Neural cell (in vitro differentiated cells): ENCODE measurements at regions not wholly inside any gene's neighbourhood (a gene's known extent, or its start where the extent isn't known, plus 50 kb on each side); places are given as distances from the start of the nearest gene placed in this dataset.

Source experiments
- H2AFZ ChIP-seq: fragments of 200-600, 300-800 bp; sonication (generic), shearing (Covaris generic); 2 replicates; pipeline ENCODE4 v1.6.0; 2014; ENCODE audit warnings: low read depth, mild to moderate bottlenecking, antibody characterized with exemption, low read length, moderate library complexity
- H3F3A ChIP-seq: fragments of 200-600 bp; shearing (Covaris generic); 2 replicates; pipeline ENCODE4 v1.6.1; 2016; ENCODE audit warnings: mild to moderate bottlenecking, moderate library complexity, mixed read lengths, antibody characterized with exemption, low read length; ENCODE audit not compliant: insufficient read depth, poor library complexity, severe bottlenecking
- H3K27ac ChIP-seq: fragments of 200-600, 300-800 bp; sonication (generic), shearing (Covaris generic); 2 replicates; pipeline ENCODE4 v1.5.1; 2014; ENCODE audit warnings: mild to moderate bottlenecking, low read length, moderate library complexity
- H3K27me3 ChIP-seq: fragments of 300-800, 200-600 bp; sonication (generic), shearing (Covaris generic); 2 replicates; pipeline ENCODE4 v1.6.0; 2014; ENCODE audit warnings: mild to moderate bottlenecking, low read depth, low read length, moderate library complexity; ENCODE audit not compliant: insufficient read depth
- H3K36me3 ChIP-seq: fragments of 300-800, 200-600 bp; sonication (generic), shearing (Covaris generic); 2 replicates; pipeline ENCODE4 v1.5.1; 2014; ENCODE audit warnings: mild to moderate bottlenecking, antibody characterized with exemption, low read length, moderate library complexity; ENCODE audit not compliant: insufficient read depth
- H3K4me2 ChIP-seq: fragments of 300-800, 200-600 bp; sonication (generic), shearing (Covaris generic); 2 replicates; pipeline ENCODE4 v1.6.0; 2014; ENCODE audit warnings: mild to moderate bottlenecking, low read length
- H3K4me3 ChIP-seq: fragments of 300-800, 200-600 bp; sonication (generic), shearing (Covaris generic); 2 replicates; pipeline ENCODE4 v1.5.1; 2014; ENCODE audit warnings: mild to moderate bottlenecking, low read length, moderate library complexity
- H3K79me2 ChIP-seq: fragments of 200-600 bp; shearing (Covaris generic); replicated peaks from 2 replicates; pipeline ENCODE4 v1.6.0; 2014; ENCODE audit warnings: mild to moderate bottlenecking, low read length, moderate library complexity; ENCODE audit not compliant: insufficient read depth
- H3K9ac ChIP-seq: fragments of 300-800, 200-600 bp; sonication (generic), shearing (Covaris generic); 2 replicates; pipeline ENCODE4 v1.6.1; 2016; ENCODE audit warnings: mild to moderate bottlenecking, low read length, mixed read lengths
- H3K9me2 ChIP-seq: fragments of 200-600 bp; shearing (Covaris generic); 2 replicates; pipeline ENCODE4 v1.6.1; 2016; ENCODE audit warnings: mild to moderate bottlenecking, low read length, mixed read lengths; ENCODE audit not compliant: insufficient read depth
- H3K9me3 ChIP-seq: fragments of 200-600, 300-800 bp; sonication (generic), shearing (Covaris generic); 2 replicates; pipeline ENCODE4 v1.6.1; 2016; ENCODE audit warnings: mild to moderate bottlenecking, mixed run types, low read length, moderate library complexity, mixed read lengths
- H4K20me1 ChIP-seq: fragments of 200-600 bp; shearing (Covaris generic); 2 replicates; pipeline ENCODE4 v1.6.1; 2016; ENCODE audit warnings: mild to moderate bottlenecking, mixed run types; ENCODE audit not compliant: insufficient read depth
- CTCF ChIP-seq: fragments of 450-650 bp; IDR thresholded peaks from 2 replicates; pipeline ENCODE4 v1.5.1; 2014; ENCODE audit warnings: antibody characterized with exemption, mild to moderate bottlenecking, moderate library complexity; ENCODE audit not compliant: poor library complexity, severe bottlenecking
- EP300 ChIP-seq: fragments of 450-650 bp; conservative IDR thresholded peaks from 2 replicates; pipeline ENCODE4 v1.6.1; 2014; ENCODE audit warnings: antibody characterized with exemption, mild to moderate bottlenecking, moderate library complexity; ENCODE audit not compliant: poor library complexity, severe bottlenecking
- EZH2 ChIP-seq: fragments of 200-600, 300-800 bp; shearing (Covaris generic), sonication (generic); IDR thresholded peaks from 2 replicates; pipeline ENCODE4 v1.6.1; 2014; ENCODE audit warnings: antibody characterized with exemption, low read length, borderline replicate concordance, mild to moderate bottlenecking; ENCODE audit not compliant: insufficient read depth, poor library complexity, severe bottlenecking
- MXI1 ChIP-seq: fragments of 450-650 bp; conservative IDR thresholded peaks from 2 replicates; pipeline ENCODE4 v1.6.1; 2014; ENCODE audit warnings: antibody characterized with exemption, mild to moderate bottlenecking; ENCODE audit not compliant: poor library complexity, severe bottlenecking
- POLR2AphosphoS5 ChIP-seq: IDR thresholded peaks from 2 replicates; pipeline ENCODE4 v1.6.1; 2012
- RAD21 ChIP-seq: fragments of 450-650 bp; conservative IDR thresholded peaks from 2 replicates; pipeline ENCODE4 v1.6.1; 2014; ENCODE audit warnings: antibody characterized with exemption, mild to moderate bottlenecking, moderate library complexity
- SMC3 ChIP-seq: fragments of 450-650 bp; conservative IDR thresholded peaks from 2 replicates; pipeline ENCODE4 v1.6.1; 2014; ENCODE audit warnings: antibody characterized with exemption, mild to moderate bottlenecking, moderate library complexity; ENCODE audit not compliant: poor library complexity
- TAF1 ChIP-seq: IDR thresholded peaks from 2 replicates; pipeline ENCODE4 v1.6.1; 2012; ENCODE audit warnings: low read depth
- TF ChIP-seq, protein P1 (sequence below): IDR thresholded peaks from 2 replicates; pipeline ENCODE4 v1.6.1; 2012; ENCODE audit warnings: borderline replicate concordance

DNA sequence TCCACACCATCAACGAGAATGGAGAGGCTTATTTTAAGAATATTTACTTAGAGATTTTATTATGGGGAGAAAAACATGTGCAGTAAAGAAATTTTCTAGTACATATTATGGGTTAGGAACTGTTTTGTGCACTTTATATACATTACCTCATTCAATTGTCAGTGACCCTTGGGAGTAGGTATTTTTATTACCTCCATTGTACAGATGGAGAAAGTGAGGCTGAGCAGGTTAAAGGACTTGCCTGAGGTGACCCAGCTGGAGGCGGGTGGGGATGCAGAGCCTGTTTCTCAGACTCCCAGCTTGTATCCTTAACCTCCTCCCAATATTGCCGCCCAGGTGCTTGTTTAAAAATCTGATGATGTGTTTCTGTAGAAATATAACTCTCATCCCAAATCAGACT lies 356.7 kb downstream of the HRH4 start:
- Histone ChIP-seq H3K9me2 (no peaks in the 10 kb centered on the region), H3K4me2 (no peak overlapping the region), H2AFZ (no peak overlapping the region), H3K9me3 (no peaks in the 10 kb centered on the region), H3K27ac (no peak overlapping the region), H3F3A (no peaks in the 10 kb centered on the region), H3K79me2 (no peaks in the 10 kb centered on the region), H4K20me1 (no peaks in the 10 kb centered on the region), H3K4me3 (no peak overlapping the region), H3K36me3 (no peaks in the 10 kb centered on the region), H3K9ac (no peak overlapping the region), H3K27me3 (no peaks in the 10 kb centered on the region)
- TF ChIP-seq POLR2AphosphoS5 (no peak), SMC3 (no peak), MXI1 (no peak), EP300 (no peak), RAD21 (no peak), TAF1 (no peak), CTCF (no peak), EZH2 (no peak)
- TF ChIP-seq, protein P1, sequence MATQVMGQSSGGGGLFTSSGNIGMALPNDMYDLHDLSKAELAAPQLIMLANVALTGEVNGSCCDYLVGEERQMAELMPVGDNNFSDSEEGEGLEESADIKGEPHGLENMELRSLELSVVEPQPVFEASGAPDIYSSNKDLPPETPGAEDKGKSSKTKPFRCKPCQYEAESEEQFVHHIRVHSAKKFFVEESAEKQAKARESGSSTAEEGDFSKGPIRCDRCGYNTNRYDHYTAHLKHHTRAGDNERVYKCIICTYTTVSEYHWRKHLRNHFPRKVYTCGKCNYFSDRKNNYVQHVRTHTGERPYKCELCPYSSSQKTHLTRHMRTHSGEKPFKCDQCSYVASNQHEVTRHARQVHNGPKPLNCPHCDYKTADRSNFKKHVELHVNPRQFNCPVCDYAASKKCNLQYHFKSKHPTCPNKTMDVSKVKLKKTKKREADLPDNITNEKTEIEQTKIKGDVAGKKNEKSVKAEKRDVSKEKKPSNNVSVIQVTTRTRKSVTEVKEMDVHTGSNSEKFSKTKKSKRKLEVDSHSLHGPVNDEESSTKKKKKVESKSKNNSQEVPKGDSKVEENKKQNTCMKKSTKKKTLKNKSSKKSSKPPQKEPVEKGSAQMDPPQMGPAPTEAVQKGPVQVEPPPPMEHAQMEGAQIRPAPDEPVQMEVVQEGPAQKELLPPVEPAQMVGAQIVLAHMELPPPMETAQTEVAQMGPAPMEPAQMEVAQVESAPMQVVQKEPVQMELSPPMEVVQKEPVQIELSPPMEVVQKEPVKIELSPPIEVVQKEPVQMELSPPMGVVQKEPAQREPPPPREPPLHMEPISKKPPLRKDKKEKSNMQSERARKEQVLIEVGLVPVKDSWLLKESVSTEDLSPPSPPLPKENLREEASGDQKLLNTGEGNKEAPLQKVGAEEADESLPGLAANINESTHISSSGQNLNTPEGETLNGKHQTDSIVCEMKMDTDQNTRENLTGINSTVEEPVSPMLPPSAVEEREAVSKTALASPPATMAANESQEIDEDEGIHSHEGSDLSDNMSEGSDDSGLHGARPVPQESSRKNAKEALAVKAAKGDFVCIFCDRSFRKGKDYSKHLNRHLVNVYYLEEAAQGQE = no peak

- no peak overlapping the region for H3K4me2 ChIP-seq
These were observed 357.3 kb downstream of the HRH4 start for GRCh38 chr18:24817587-24818371.

More at GRCh38 chr18:24817587-24818371, 357.3 kb downstream of the HRH4 start:
- no peak overlapping the region for H3K4me3 ChIP-seq
- no peaks in the 10 kb centered on the region for H3K79me2 ChIP-seq
- H3K9me2 ChIP-seq = no peaks in the 10 kb centered on the region
- no peaks in the 10 kb centered on the region for H4K20me1 ChIP-seq
- H2AFZ ChIP-seq = no peak overlapping the region
- H3K27me3 ChIP-seq = no peaks in the 10 kb centered on the region
- no peaks in the 10 kb centered on the region for H3K36me3 ChIP-seq
- H3K9me3 ChIP-seq = no peaks in the 10 kb centered on the region
- no peaks in the 10 kb centered on the region for H3F3A ChIP-seq
- H3K9ac ChIP-seq = no peak overlapping the region
- TF ChIP-seq POLR2AphosphoS5 (no peak), MXI1 (no peak), EP300 (no peak), CTCF (no peak), TAF1 (no peak), SMC3 (no peak)
- H3K27ac ChIP-seq = no peak overlapping the region
